ENCODE measurements at regions not wholly inside any gene's neighbourhood (a gene's known extent, or its start where the extent isn't known, plus 50 kb on each side); places are given as distances from the start of the nearest gene placed in this dataset.
A peak's percentile ranks its signal among the peaks of the same experiment; 100 is the strongest.
"Not testable (repeated sequence)": the region's sequence is repeated elsewhere in the genome, so short reads cannot be mapped to it uniquely, and the experiment has no call there.

- peak; percentile 53 for DNase-seq
These were observed 175.3 kb upstream of the SEMA3E start for GRCh38 chr7:83824214-83824613.

- DNase-seq = peak; percentile 57
These were observed 172.9 kb upstream of the SEMA3E start for GRCh38 chr7:83821866-83822265.

GRCh38 chr7:83820641-83821040 is 171.7 kb upstream of the SEMA3E start:
- no peak for DNase-seq

GRCh38 chr7:83819911-83820310 is 171.0 kb upstream of the SEMA3E start:
- DNase-seq = no peak

GRCh38 chr7:83814480-83814879 is 165.5 kb upstream of the SEMA3E start:
- DNase-seq = no peak

- DNase-seq = not testable (repeated sequence)
These were observed 163.6 kb upstream of the SEMA3E start for GRCh38 chr7:83812563-83812962.

- no peak for DNase-seq
These were observed 160.0 kb upstream of the SEMA3E start for GRCh38 chr7:83808982-83809381.

- no peak for DNase-seq
These were observed 158.8 kb upstream of the SEMA3E start for GRCh38 chr7:83807774-83808173.

- DNase-seq = no peak
These were observed 157.6 kb upstream of the SEMA3E start for GRCh38 chr7:83806538-83806937.

- DNase-seq = no peak
These were observed 150.4 kb upstream of the SEMA3E start for GRCh38 chr7:83799333-83799732.

GRCh38 chr7:83798489-83798888 is 149.6 kb upstream of the SEMA3E start:
- no peak for DNase-seq

- no peak for DNase-seq
These were observed 147.8 kb upstream of the SEMA3E start for GRCh38 chr7:83796760-83797159.

- no peak for DNase-seq
These were observed 145.9 kb upstream of the SEMA3E start for GRCh38 chr7:83794829-83795228.

GRCh38 chr7:83793558-83793957 is 144.6 kb upstream of the SEMA3E start:
- DNase-seq = no peak

GRCh38 chr7:83791737-83792136 is 142.8 kb upstream of the SEMA3E start:
- no peak for DNase-seq

- DNase-seq = no peak
These were observed 137.9 kb upstream of the SEMA3E start for GRCh38 chr7:83786858-83787257.

- DNase-seq = peak; percentile 33
These were observed 133.7 kb upstream of the SEMA3E start for GRCh38 chr7:83782628-83783027.

GRCh38 chr7:83778073-83778443 is 129.1 kb upstream of the SEMA3E start:
- DNase-seq = no peak

GRCh38 chr7:83777406-83778072 is 128.6 kb upstream of the SEMA3E start:
- DNase-seq = no peak

- DNase-seq = no peak
These were observed 120.5 kb upstream of the SEMA3E start for GRCh38 chr7:83769407-83769806.

- no peak for DNase-seq
These were observed 102.3 kb upstream of the SEMA3E start for GRCh38 chr7:83751217-83751616.

- no peak for DNase-seq
These were observed 100.6 kb upstream of the SEMA3E start for GRCh38 chr7:83749495-83749894.

GRCh38 chr7:83739527-83739926 is 90.6 kb upstream of the SEMA3E start:
- no peak for DNase-seq

- no peak for DNase-seq
These were observed 89.4 kb upstream of the SEMA3E start for GRCh38 chr7:83738291-83738835.

GRCh38 chr7:83732305-83732704 is 83.4 kb upstream of the SEMA3E start:
- DNase-seq = no peak

Data from NCI-H226 (cell line).